CD4-positive, alpha-beta T cell (primary cell): ENCODE measurements at regions not wholly inside any gene's neighbourhood (a gene's known extent, or its start where the extent isn't known, plus 50 kb on each side); places are given as distances from the start of the nearest gene placed in this dataset.

Experiments used
- ATAC-seq: fragments of 200-7000 bp; cut with Tn5 transposase; one replicate; pipeline ENCODE4 v1.10.0; 2022; ENCODE audit warnings: mild to moderate bottlenecking; ENCODE audit not compliant: poor library complexity
- CTCF ChIA-PET: fragments of 350-600 bp; sonication (Branson Sonifier 250); formaldehyde crosslinking; loops from one replicate; lab custom pipeline; 2021; ENCODE audit warnings: antibody characterized with exemption, inconsistent platforms; lab: Charles Lee
- POLR2A ChIA-PET: fragments of 350-600 bp; sonication (Branson Sonifier 250); formaldehyde crosslinking; loops from one replicate; lab custom pipeline; 2021; ENCODE audit warnings: antibody characterized with exemption, inconsistent platforms; lab: Charles Lee
- DNase-seq, 14 experiments: peaks; one replicate each; pipeline ENCODE4 v3.0.0-alpha.2; 2013 to 2020; ENCODE audit warnings: mixed read lengths in 2 of 14
- H3K27ac ChIP-seq, 2 donors: one replicate each; pipeline versions ENCODE4 v1.5.1 to v1.7.0; 2013; ENCODE audit warnings: low read length in 2 of 2, low read depth in 1 of 2, mild to moderate bottlenecking in 1 of 2
- H3K27me3 ChIP-seq, 2 experiments: 1 replicate in 1 of 2; 2 replicates in 1 of 2; pipeline versions ENCODE4 v1.6.1 to v1.7.0; 2013; ENCODE audit warnings: low read length in 2 of 2, control low read depth in 1 of 2, mild to moderate bottlenecking in 1 of 2, moderate library complexity in 1 of 2; ENCODE audit not compliant: insufficient read depth in 2 of 2, control insufficient read depth in 1 of 2
- H3K36me3 ChIP-seq: one replicate; pipeline ENCODE4 v1.6.1; 2013; ENCODE audit warnings: low read length, control low read depth; ENCODE audit not compliant: insufficient read depth
- H3K4me1 ChIP-seq: one replicate; pipeline ENCODE4 v1.6.1; 2013; ENCODE audit warnings: low read length, control low read depth; ENCODE audit not compliant: insufficient read depth
- H3K4me3 ChIP-seq: one replicate; pipeline ENCODE4 v1.5.1; 2013; ENCODE audit warnings: mild to moderate bottlenecking, low read length, moderate library complexity
- H3K9me3 ChIP-seq, 2 experiments: 1 replicate in 1 of 2; 2 replicates in 1 of 2; pipeline versions ENCODE4 v1.6.1 to v1.7.0; 2013; ENCODE audit warnings: low read length in 2 of 2, mild to moderate bottlenecking in 2 of 2, control low read depth in 1 of 2, moderate library complexity in 1 of 2; ENCODE audit not compliant: control insufficient read depth in 1 of 2, insufficient read depth in 1 of 2
- H3K27ac Mint-ChIP-seq: one replicate; pipeline ENCODE4 v1.8.0; 2020; ENCODE audit warnings: mixed read lengths
- H3K27me3 Mint-ChIP-seq: one replicate; pipeline ENCODE4 v1.8.0; 2021; ENCODE audit warnings: mixed read lengths
- H3K36me3 Mint-ChIP-seq: one replicate; pipeline ENCODE4 v1.8.0; 2021; ENCODE audit warnings: low read depth, mixed read lengths
- H3K4me1 Mint-ChIP-seq: one replicate; pipeline ENCODE4 v1.8.0; 2021; ENCODE audit warnings: low read depth, mixed read lengths
- H3K4me3 Mint-ChIP-seq: one replicate; pipeline ENCODE4 v1.8.0; 2020; ENCODE audit warnings: mild to moderate bottlenecking, mixed read lengths
- H3K9me3 Mint-ChIP-seq: one replicate; pipeline ENCODE4 v1.8.0; 2020; ENCODE audit warnings: mixed read lengths
- CTCF ChIP-seq: fragments of 200-600 bp; IDR thresholded peaks from one replicate; pipeline ENCODE4 v1.8.0; 2022; ENCODE audit warnings: antibody characterized with exemption, mild to moderate bottlenecking
- intact Hi-C, 2 experiments: fragments of 100-400 bp; cut with DNase I in 1 of 2; cut with micrococcal nuclease in 1 of 2; formaldehyde crosslinking; loops; one replicate each; pipeline versions ENCODE4 v1.15.1 to v1.9.0; 2023 to 2025; cut with DNase I, micrococcal nuclease

GRCh38 chr20:50335105-50335504 lies 144.5 kb downstream of the CEBPB start:
- Histone ChIP-seq H3K4me1 (peaks cover 25% of the 10 kb centered on the region), H3K36me3 (no peaks in the 10 kb centered on the region), H3K4me3 (no peak overlapping the region), H3K27ac (no peak overlapping the region), H3K9me3 (no peaks in the 10 kb centered on the region), H3K27me3 (no peaks in the 10 kb centered on the region)
- H3K9me3 Mint-ChIP-seq, result no peaks in the 10 kb centered on the region
- H3K4me1 Mint-ChIP-seq, result peaks cover 26% of the 10 kb centered on the region
- ChIA-PET CTCF (no interaction called here), POLR2A (no interaction called here)
- intact Hi-C loops, result no loop called here
- H3K27ac Mint-ChIP-seq, result no peak overlapping the region
- DNase-seq (peak in 3 of 14 experiments; percentile 21 to 51 (median 48)), ATAC-seq (peak; percentile 63)
- no peaks in the 10 kb centered on the region for H3K27me3 Mint-ChIP-seq
- H3K36me3 Mint-ChIP-seq, result no peaks in the 10 kb centered on the region
- no peak overlapping the region for H3K4me3 Mint-ChIP-seq
- no peak for TF ChIP-seq CTCF

GRCh38 chr20:50335866-50336265 lies 145.2 kb downstream of the CEBPB start:
- Mint-ChIP-seq H3K36me3 (no peaks in the 10 kb centered on the region), H3K27me3 (no peaks in the 10 kb centered on the region), H3K9me3 (no peaks in the 10 kb centered on the region), H3K4me3 (no peak overlapping the region), H3K27ac (no peak overlapping the region), H3K4me1 (peaks cover 31% of the 10 kb centered on the region)
- DNase-seq, result no peak
- ATAC-seq, result no peak
- no peaks in the 10 kb centered on the region for H3K27me3 ChIP-seq
- H3K27ac ChIP-seq, result no peak overlapping the region
- intact Hi-C loops, result no loop called here
- CTCF ChIA-PET, result no interaction called here
- peaks cover 31% of the 10 kb centered on the region for H3K4me1 ChIP-seq
- H3K36me3 ChIP-seq, result no peaks in the 10 kb centered on the region
- H3K9me3 ChIP-seq, result no peaks in the 10 kb centered on the region
- H3K4me3 ChIP-seq, result no peak overlapping the region
- POLR2A ChIA-PET, result no interaction called here
- TF ChIP-seq CTCF, result no peak

GRCh38 chr20:50336661-50337060 lies 146.0 kb downstream of the CEBPB start:
- ChIA-PET POLR2A (no interaction called here), CTCF (no interaction called here)
- Mint-ChIP-seq H3K4me1 (peaks cover 33% of the 10 kb centered on the region), H3K27me3 (no peaks in the 10 kb centered on the region), H3K4me3 (no peak overlapping the region), H3K36me3 (no peaks in the 10 kb centered on the region), H3K27ac (no peak overlapping the region), H3K9me3 (no peaks in the 10 kb centered on the region)
- DNase-seq (no peak), ATAC-seq (no peak)
- no peak overlapping the region for H3K27ac ChIP-seq
- no peaks in the 10 kb centered on the region for H3K9me3 ChIP-seq
- H3K27me3 ChIP-seq, result no peaks in the 10 kb centered on the region
- no peak overlapping the region for H3K4me3 ChIP-seq
- TF ChIP-seq CTCF, result no peak
- H3K4me1 ChIP-seq, result peaks cover 31% of the 10 kb centered on the region
- no peaks in the 10 kb centered on the region for H3K36me3 ChIP-seq
- intact Hi-C loops, result no loop called here
